ENCODE measurements at regions not wholly inside any gene's neighbourhood (a gene's known extent, or its start where the extent isn't known, plus 50 kb on each side); places are given as distances from the start of the nearest gene placed in this dataset.

- DNase-seq (ENCODE audit: low spot score), result no peak
- H3K27ac ChIP-seq (ENCODE audit: low read depth, low read length, poor library complexity, severe bottlenecking), result no peak overlapping the region
- peaks cover 4% of the 10 kb centered on the region for H3K27me3 ChIP-seq (replicated peaks; ENCODE audit: insufficient read depth, low read depth, low read length, poor library complexity)
- no peak overlapping the region for H3K4me3 ChIP-seq (ENCODE audit: low read depth, low read length, poor library complexity, severe bottlenecking)
- no peaks in the 10 kb centered on the region for H3K4me1 ChIP-seq (ENCODE audit: insufficient read depth, low read length, poor library complexity, severe bottlenecking)
- no peaks in the 10 kb centered on the region for H3K36me3 ChIP-seq (ENCODE audit: insufficient read depth, low read length, poor library complexity, severe bottlenecking)
- ChIA-PET POLR2A (ENCODE audit: low non-redundant PET) (no interaction called here), CTCF (no interaction called here)
- TF ChIP-seq EZH2 (IDR thresholded peaks at IDR 0.05; ENCODE audit: borderline replicate concordance, low read depth, low read length, poor library complexity, severe bottlenecking), result no peak
- TF ChIP-seq CTCF (conservative IDR thresholded peaks at IDR 0.05; ENCODE audit: low read depth, low read length), result no peak
- intact Hi-C loops (cut with micrococcal nuclease; ENCODE audit: unreplicated experiment), result no loop called here
- H3K9me3 ChIP-seq (ENCODE audit: low read depth, low read length, poor library complexity, severe bottlenecking), result no peaks in the 10 kb centered on the region
- no TSS peak for BruUV-seq (replicated peaks)
Observed at GRCh38 chr14:49056021-49056420, 530.2 kb downstream of the RPS29 start.

- POLR2A ChIA-PET (ENCODE audit: low non-redundant PET), result no interaction called here
Observed at GRCh38 chr14:49052521-49052920, 533.7 kb downstream of the RPS29 start.

GRCh38 chr14:49051328-49052060 lies 534.7 kb downstream of the RPS29 start:
- Histone ChIP-seq H3K9me3 (ENCODE audit: low read depth, low read length, poor library complexity, severe bottlenecking) (no peaks in the 10 kb centered on the region), H3K4me1 (ENCODE audit: insufficient read depth, low read length, poor library complexity, severe bottlenecking) (no peaks in the 10 kb centered on the region), H3K27me3 (replicated peaks; ENCODE audit: insufficient read depth, low read depth, low read length, poor library complexity) (no peaks in the 10 kb centered on the region), H3K27ac (ENCODE audit: low read depth, low read length, poor library complexity, severe bottlenecking) (no peak overlapping the region), H3K4me3 (ENCODE audit: low read depth, low read length, poor library complexity, severe bottlenecking) (no peak overlapping the region), H3K36me3 (ENCODE audit: insufficient read depth, low read length, poor library complexity, severe bottlenecking) (no peaks in the 10 kb centered on the region)
- no TSS peak for BruUV-seq (replicated peaks)
- DNase-seq (ENCODE audit: low spot score), result no peak
- TF ChIP-seq EZH2 (IDR thresholded peaks at IDR 0.05; ENCODE audit: borderline replicate concordance, low read depth, low read length, poor library complexity, severe bottlenecking) (no peak), CTCF (conservative IDR thresholded peaks at IDR 0.05; ENCODE audit: low read depth, low read length) (no peak)
- intact Hi-C loops (cut with micrococcal nuclease; ENCODE audit: unreplicated experiment), result no loop called here
- POLR2A ChIA-PET (ENCODE audit: low non-redundant PET), result no interaction called here
- CTCF ChIA-PET, result no interaction called here

More at GRCh38 chr14:49052521-49052920, 533.7 kb downstream of the RPS29 start:
- H3K4me3 ChIP-seq (ENCODE audit: low read depth, low read length, poor library complexity, severe bottlenecking), result no peak overlapping the region
- no peak overlapping the region for H3K27ac ChIP-seq (ENCODE audit: low read depth, low read length, poor library complexity, severe bottlenecking)
- H3K27me3 ChIP-seq (replicated peaks; ENCODE audit: insufficient read depth, low read depth, low read length, poor library complexity), result no peaks in the 10 kb centered on the region
- TF ChIP-seq CTCF (conservative IDR thresholded peaks at IDR 0.05; ENCODE audit: low read depth, low read length) (no peak), EZH2 (IDR thresholded peaks at IDR 0.05; ENCODE audit: borderline replicate concordance, low read depth, low read length, poor library complexity, severe bottlenecking) (no peak)
- CTCF ChIA-PET, result no interaction called here
- no TSS peak for BruUV-seq (replicated peaks)
- intact Hi-C loops (cut with micrococcal nuclease; ENCODE audit: unreplicated experiment), result no loop called here
- H3K4me1 ChIP-seq (ENCODE audit: insufficient read depth, low read length, poor library complexity, severe bottlenecking), result no peaks in the 10 kb centered on the region
- no peak for DNase-seq (ENCODE audit: low spot score)
- H3K36me3 ChIP-seq (ENCODE audit: insufficient read depth, low read length, poor library complexity, severe bottlenecking), result no peaks in the 10 kb centered on the region
- no peaks in the 10 kb centered on the region for H3K9me3 ChIP-seq (ENCODE audit: low read depth, low read length, poor library complexity, severe bottlenecking)
